ENCODE measurements at regions not wholly inside any gene's neighbourhood (a gene's known extent, or its start where the extent isn't known, plus 50 kb on each side); places are given as distances from the start of the nearest gene placed in this dataset.

DNA sequence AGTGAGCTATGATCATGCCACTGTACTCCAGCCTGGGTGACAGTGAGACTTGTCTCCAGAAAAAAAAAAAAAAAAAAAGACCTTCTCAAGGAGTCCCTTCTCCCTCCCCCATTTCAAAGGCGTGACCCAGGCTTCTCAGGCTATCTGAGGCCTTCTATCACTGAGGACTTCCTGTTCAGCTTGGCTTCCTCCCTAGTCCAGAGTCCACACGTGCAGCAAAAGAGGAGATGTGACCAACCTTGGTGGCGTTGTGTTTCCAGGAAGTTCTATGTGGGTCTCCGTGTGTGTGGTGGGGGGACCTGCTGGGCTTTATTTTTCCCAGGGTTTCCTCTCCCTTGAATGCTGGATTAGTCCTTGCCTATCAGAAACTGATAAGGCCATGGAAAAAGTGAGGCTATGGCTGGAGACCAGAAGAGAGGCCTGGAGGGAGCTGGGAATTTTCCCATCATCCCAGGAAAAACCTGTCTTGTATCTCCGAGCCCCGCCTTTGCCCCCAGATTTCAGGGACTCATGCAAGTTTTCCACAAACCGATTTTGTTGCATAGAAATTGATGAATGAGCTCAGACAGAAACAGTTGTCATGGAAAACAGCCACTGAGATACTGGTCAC lies 148.1 kb downstream of the SALL1 start:
- DNase-seq (ENCODE audit: low read depth), result no peak
- TF ChIP-seq, protein P1, sequence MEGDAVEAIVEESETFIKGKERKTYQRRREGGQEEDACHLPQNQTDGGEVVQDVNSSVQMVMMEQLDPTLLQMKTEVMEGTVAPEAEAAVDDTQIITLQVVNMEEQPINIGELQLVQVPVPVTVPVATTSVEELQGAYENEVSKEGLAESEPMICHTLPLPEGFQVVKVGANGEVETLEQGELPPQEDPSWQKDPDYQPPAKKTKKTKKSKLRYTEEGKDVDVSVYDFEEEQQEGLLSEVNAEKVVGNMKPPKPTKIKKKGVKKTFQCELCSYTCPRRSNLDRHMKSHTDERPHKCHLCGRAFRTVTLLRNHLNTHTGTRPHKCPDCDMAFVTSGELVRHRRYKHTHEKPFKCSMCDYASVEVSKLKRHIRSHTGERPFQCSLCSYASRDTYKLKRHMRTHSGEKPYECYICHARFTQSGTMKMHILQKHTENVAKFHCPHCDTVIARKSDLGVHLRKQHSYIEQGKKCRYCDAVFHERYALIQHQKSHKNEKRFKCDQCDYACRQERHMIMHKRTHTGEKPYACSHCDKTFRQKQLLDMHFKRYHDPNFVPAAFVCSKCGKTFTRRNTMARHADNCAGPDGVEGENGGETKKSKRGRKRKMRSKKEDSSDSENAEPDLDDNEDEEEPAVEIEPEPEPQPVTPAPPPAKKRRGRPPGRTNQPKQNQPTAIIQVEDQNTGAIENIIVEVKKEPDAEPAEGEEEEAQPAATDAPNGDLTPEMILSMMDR (conservative IDR thresholded peaks at IDR 0.05; ENCODE audit: control insufficient read depth, insufficient read depth, low read depth, low read length), result no peak
- H3K4me3 ChIP-seq (ENCODE audit: control insufficient read depth, low read depth, low read length), result no peak overlapping the region

DNA sequence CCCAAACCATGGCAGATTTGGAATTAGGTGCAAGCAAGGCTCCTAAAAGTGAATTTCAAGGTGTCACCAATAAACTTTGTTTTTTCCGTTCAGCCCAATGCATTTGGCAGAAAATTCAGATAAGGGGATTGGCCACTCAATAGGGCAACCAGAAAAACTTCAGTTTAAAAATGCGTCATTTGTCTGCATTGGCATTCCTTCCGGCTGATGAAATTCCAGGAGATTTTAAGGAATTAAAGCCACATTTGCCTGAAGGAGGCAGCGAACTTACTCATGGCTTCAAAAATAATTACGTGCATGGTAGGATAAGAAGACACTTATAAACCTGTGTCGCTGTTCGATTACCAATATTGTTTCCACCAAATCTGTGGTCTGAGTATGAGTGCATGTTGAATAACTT lies 151.9 kb downstream of the SALL1 start:
- no peak overlapping the region for H3K4me3 ChIP-seq (ENCODE audit: control insufficient read depth, low read depth, low read length)
- no peak for DNase-seq (ENCODE audit: low read depth)
- TF ChIP-seq, protein P1 (conservative IDR thresholded peaks at IDR 0.05; ENCODE audit: control insufficient read depth, insufficient read depth, low read depth, low read length), result no peak

DNA sequence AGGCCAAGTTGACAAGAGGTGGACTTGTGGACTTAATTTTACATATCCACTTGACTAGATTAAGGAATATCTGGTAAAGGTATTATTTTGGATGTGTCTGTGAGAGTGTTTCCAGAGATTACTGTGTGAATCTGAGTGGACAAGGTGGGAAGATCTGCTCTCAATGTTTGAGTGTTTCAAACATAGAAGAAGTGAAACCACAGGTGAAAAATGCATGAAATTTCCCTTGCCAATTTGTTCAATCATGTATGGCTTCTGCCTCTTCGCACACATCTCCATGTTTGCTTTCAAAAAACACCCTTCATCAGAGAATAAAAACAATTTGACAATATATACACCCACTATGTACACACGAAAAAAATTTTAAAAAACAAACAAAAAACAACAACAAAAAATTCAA lies 152.7 kb downstream of the SALL1 start:
- no peak overlapping the region for H3K4me3 ChIP-seq (ENCODE audit: control insufficient read depth, low read depth, low read length)
- TF ChIP-seq, protein P1 (conservative IDR thresholded peaks at IDR 0.05; ENCODE audit: control insufficient read depth, insufficient read depth, low read depth, low read length), result no peak
- DNase-seq (ENCODE audit: low read depth), result no peak

DNA sequence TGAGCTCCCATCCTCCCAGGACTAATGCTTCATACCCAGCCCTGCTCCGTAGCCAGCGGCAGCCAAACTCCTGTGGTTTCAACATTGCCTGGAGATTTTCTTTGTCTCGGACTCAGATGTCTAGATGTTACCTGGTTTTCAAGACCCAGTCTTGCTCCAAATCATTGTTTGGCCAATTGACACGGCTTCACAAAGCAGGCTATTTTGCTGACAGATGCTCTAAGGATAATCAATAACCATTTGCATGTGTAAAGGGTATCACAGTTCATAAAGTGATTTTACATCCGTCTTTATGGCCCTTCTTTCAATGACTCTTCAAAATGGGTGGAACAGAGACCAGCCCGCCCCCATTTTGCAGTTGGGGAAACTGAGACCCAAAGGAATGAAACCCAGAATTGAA lies 153.4 kb downstream of the SALL1 start:
- DNase-seq (ENCODE audit: low read depth), result no peak
- TF ChIP-seq, protein P1 (conservative IDR thresholded peaks at IDR 0.05; ENCODE audit: control insufficient read depth, insufficient read depth, low read depth, low read length), result no peak
- no peak overlapping the region for H3K4me3 ChIP-seq (ENCODE audit: control insufficient read depth, low read depth, low read length)

DNA sequence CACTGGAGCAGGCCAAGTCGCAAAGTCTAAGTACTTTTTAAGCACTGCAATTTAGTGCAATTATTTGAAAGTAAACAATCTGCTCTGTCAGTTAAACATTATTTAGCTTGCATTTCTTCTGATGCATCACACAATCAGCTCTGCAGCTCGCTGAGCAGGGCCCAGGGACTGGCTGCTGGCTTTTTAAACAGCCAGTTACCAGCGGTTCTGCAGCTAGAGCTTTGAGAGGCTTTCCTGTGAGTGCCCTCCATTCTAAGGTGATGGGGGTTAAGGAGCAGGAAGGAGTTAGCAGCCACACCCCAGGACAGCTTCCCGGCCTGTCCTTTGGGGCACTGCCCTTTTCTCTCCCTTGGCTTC lies 154.3 kb downstream of the SALL1 start:
- no peak for DNase-seq (ENCODE audit: low read depth)

DNA sequence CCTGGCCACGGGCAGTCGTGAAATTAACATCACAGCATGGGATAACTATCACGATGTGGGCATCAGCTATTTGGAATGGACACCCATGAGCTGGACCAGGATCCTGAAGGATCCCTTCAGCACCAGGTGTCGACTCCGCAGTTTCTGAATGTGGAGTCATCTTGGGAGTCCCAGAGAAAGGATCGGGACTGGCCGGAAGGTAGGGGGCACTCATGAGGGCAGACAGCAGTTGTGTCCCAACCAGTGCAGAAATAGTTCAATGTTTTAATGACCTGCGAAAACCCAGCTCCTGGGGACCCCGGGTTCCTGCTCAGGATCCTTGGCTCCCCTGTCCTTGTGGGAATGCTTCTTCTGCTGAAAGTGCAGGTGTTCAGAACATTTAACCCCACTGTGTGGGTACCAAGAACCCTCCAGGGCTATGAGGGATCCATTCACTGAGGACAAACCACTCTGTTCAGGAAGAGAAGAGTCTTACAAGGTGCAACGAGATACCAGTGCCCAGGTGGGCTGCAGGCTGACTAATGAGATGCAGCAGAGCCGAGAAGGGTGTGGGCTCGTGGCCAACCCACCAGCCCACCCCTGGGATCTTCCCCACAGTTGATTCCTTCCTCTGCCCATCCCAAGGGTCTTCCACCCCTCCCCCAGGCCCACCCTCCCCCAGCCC lies 154.8 kb downstream of the SALL1 start:
- TF ChIP-seq, protein P1 (conservative IDR thresholded peaks at IDR 0.05; ENCODE audit: control insufficient read depth, insufficient read depth, low read depth, low read length), result no peak
- DNase-seq (ENCODE audit: low read depth), result no peak

More for the DNA sequence above, 154.3 kb downstream of the SALL1 start:
- H3K4me3 ChIP-seq (ENCODE audit: control insufficient read depth, low read depth, low read length), result no peak overlapping the region
- TF ChIP-seq, protein P1 (conservative IDR thresholded peaks at IDR 0.05; ENCODE audit: control insufficient read depth, insufficient read depth, low read depth, low read length), result no peak

More for the DNA sequence above, 154.8 kb downstream of the SALL1 start:
- no peak overlapping the region for H3K4me3 ChIP-seq (ENCODE audit: control insufficient read depth, low read depth, low read length)
